Activated CD4-positive, alpha-beta memory T cell treated with anti-CD3 and anti-CD28 coated beads for 36 hours (primary cell): ENCODE measurements at regions not wholly inside any gene's neighbourhood (a gene's known extent, or its start where the extent isn't known, plus 50 kb on each side); places are given as distances from the start of the nearest gene placed in this dataset.

ENCODE experiments used
- CTCF ChIA-PET: fragments of 350-600 bp; sonication (Branson Sonifier 250); formaldehyde crosslinking; loops from one replicate; lab custom pipeline; 2021; ENCODE audit warnings: antibody characterized with exemption, inconsistent platforms; lab: Charles Lee
- POLR2A ChIA-PET: fragments of 350-600 bp; sonication (Branson Sonifier 250); formaldehyde crosslinking; loops from one replicate; lab custom pipeline; 2021; ENCODE audit warnings: antibody characterized with exemption; lab: Charles Lee
- DNase-seq: peaks from one replicate; pipeline ENCODE4 v3.0.0-alpha.2; 2020
- H3K27ac Mint-ChIP-seq: one replicate; pipeline ENCODE4 v1.8.0; 2021; ENCODE audit warnings: mixed read lengths
- H3K27me3 Mint-ChIP-seq: one replicate; pipeline ENCODE4 v1.8.0; 2021; ENCODE audit warnings: mixed read lengths
- H3K36me3 Mint-ChIP-seq: one replicate; pipeline ENCODE4 v1.8.0; 2021; ENCODE audit warnings: mixed read lengths
- H3K4me1 Mint-ChIP-seq: one replicate; pipeline ENCODE4 v1.8.0; 2021; ENCODE audit warnings: low read depth, mixed read lengths
- H3K4me3 Mint-ChIP-seq: one replicate; pipeline ENCODE4 v1.8.0; 2021; ENCODE audit warnings: mild to moderate bottlenecking, mixed read lengths
- H3K9me3 Mint-ChIP-seq: one replicate; pipeline ENCODE4 v1.8.0; 2021; ENCODE audit warnings: mixed read lengths
- intact Hi-C: fragments of 100-400 bp; cut with micrococcal nuclease; formaldehyde crosslinking; loops from one replicate; pipeline ENCODE4 v1.15.1; 2023

GRCh38 chr7:54701982-54702381, 57.0 kb downstream of the SEC61G start:
- Mint-ChIP-seq H3K4me3 (no peak overlapping the region), H3K36me3 (no peaks in the 10 kb centered on the region), H3K27ac (no peak overlapping the region), H3K27me3 (no peaks in the 10 kb centered on the region), H3K9me3 (no peaks in the 10 kb centered on the region), H3K4me1 (no peaks in the 10 kb centered on the region)
- no peak for DNase-seq
- ChIA-PET CTCF (no interaction called here), POLR2A (no interaction called here)
- intact Hi-C loops = no loop called here

- H3K9me3 Mint-ChIP-seq = no peaks in the 10 kb centered on the region
- H3K27me3 Mint-ChIP-seq = no peaks in the 10 kb centered on the region
- H3K27ac Mint-ChIP-seq = no peak overlapping the region
- no peaks in the 10 kb centered on the region for H3K36me3 Mint-ChIP-seq
- no peak for DNase-seq
- no peaks in the 10 kb centered on the region for H3K4me1 Mint-ChIP-seq
- CTCF ChIA-PET = no interaction called here
- H3K4me3 Mint-ChIP-seq = no peak overlapping the region
- intact Hi-C loops = no loop called here
- POLR2A ChIA-PET = no interaction called here
Observed at GRCh38 chr7:54699715-54700114, 59.3 kb downstream of the SEC61G start.

GRCh38 chr7:54697659-54698186, 61.3 kb downstream of the SEC61G start:
- no peaks in the 10 kb centered on the region for H3K27me3 Mint-ChIP-seq
- intact Hi-C loops = no loop called here
- H3K4me3 Mint-ChIP-seq = no peak overlapping the region
- no peaks in the 10 kb centered on the region for H3K9me3 Mint-ChIP-seq
- DNase-seq = no peak
- no peaks in the 10 kb centered on the region for H3K36me3 Mint-ChIP-seq
- H3K27ac Mint-ChIP-seq = no peak overlapping the region
- ChIA-PET POLR2A (no interaction called here), CTCF (no interaction called here)
- no peaks in the 10 kb centered on the region for H3K4me1 Mint-ChIP-seq

DNA sequence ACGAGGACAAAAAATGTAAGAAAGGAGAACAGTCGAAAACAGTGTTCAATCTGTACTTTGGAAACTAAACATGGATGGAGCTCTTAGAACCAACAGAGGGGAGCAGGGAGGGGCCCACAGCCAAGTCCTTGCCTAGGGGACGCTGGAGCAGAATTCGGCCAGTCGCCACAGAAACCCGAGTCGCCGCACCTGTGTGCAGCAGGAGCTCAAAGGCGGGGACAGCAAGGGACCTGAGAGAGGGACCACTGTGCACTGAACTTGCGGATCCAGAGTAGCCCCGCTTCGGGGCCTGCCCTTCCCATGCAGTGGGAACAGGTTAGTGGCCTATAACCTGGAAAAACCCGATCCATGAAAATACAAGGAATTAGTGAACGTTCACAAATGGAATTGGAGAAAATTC, 68.1 kb downstream of the SEC61G start:
- ChIA-PET POLR2A (no interaction called here), CTCF (no interaction called here)
- Mint-ChIP-seq H3K36me3 (no peaks in the 10 kb centered on the region), H3K27me3 (no peaks in the 10 kb centered on the region), H3K4me3 (no peak overlapping the region), H3K27ac (no peak overlapping the region), H3K9me3 (no peaks in the 10 kb centered on the region), H3K4me1 (no peaks in the 10 kb centered on the region)
- DNase-seq = no peak
- intact Hi-C loops = no loop called here

- intact Hi-C loops = no loop called here
- Mint-ChIP-seq H3K4me1 (no peaks in the 10 kb centered on the region), H3K27ac (no peak overlapping the region), H3K9me3 (no peaks in the 10 kb centered on the region), H3K27me3 (no peaks in the 10 kb centered on the region), H3K4me3 (no peak overlapping the region), H3K36me3 (no peaks in the 10 kb centered on the region)
- CTCF ChIA-PET = no interaction called here
- POLR2A ChIA-PET = no interaction called here
- no peak for DNase-seq
Observed at GRCh38 chr7:54690050-54690443, 69.0 kb downstream of the SEC61G start.

DNA sequence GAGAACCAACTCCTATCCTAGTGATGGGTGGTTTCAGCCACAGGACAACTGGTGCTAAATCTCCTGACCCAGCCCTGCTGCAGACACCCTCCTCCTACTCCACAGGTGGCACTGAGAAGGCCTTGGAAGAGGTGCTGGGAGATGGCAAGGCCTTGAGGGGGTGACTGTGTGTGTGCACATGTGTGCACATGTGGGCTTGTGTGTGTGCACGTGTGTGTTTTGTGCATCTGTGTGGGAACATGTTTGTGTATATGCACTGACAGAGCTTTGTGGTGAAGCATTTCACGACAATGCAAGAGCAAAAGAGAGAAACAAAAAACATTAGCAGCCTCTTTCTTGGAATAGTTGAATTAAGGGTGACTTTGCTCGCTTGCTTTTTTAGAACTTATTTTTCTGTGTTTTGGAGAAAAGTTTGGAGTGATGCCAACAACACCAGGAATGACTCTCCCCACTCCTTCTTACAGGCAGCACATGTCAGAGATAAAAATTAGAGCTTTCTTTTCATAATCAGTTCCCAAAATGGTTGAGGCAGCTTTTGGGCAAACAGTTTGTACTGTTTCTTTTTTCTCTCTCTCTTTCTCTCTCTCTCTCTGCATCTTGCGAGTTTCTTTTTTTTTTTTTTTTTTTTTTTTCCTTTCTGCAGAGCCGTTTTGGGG, 69.5 kb downstream of the SEC61G start:
- H3K4me1 Mint-ChIP-seq = no peaks in the 10 kb centered on the region
- peaks cover 3% of the 10 kb centered on the region for H3K9me3 Mint-ChIP-seq
- DNase-seq = no peak
- CTCF ChIA-PET = no interaction called here
- POLR2A ChIA-PET = no interaction called here
- no peaks in the 10 kb centered on the region for H3K36me3 Mint-ChIP-seq
- no peak overlapping the region for H3K4me3 Mint-ChIP-seq
- H3K27me3 Mint-ChIP-seq = no peaks in the 10 kb centered on the region
- intact Hi-C loops = no loop called here
- no peak overlapping the region for H3K27ac Mint-ChIP-seq

GRCh38 chr7:54687462-54688212, 71.4 kb downstream of the SEC61G start:
- CTCF ChIA-PET = no interaction called here
- no peak overlapping the region for H3K4me3 Mint-ChIP-seq

GRCh38 chr7:54680377-54681005, 78.5 kb downstream of the SEC61G start:
- CTCF ChIA-PET = no interaction called here
- no peak overlapping the region for H3K4me3 Mint-ChIP-seq
- POLR2A ChIA-PET = no interaction called here
- peaks cover 3% of the 10 kb centered on the region for H3K9me3 Mint-ChIP-seq
- DNase-seq = no peak
- no peaks in the 10 kb centered on the region for H3K36me3 Mint-ChIP-seq
- H3K27me3 Mint-ChIP-seq = peaks cover 8% of the 10 kb centered on the region
- no peak overlapping the region for H3K27ac Mint-ChIP-seq
- intact Hi-C loops = no loop called here
- H3K4me1 Mint-ChIP-seq = no peaks in the 10 kb centered on the region

More at GRCh38 chr7:54687462-54688212, 71.4 kb downstream of the SEC61G start:
- Mint-ChIP-seq H3K36me3 (no peaks in the 10 kb centered on the region), H3K4me1 (no peaks in the 10 kb centered on the region), H3K27me3 (peaks cover under 1% of the 10 kb centered on the region), H3K27ac (no peak overlapping the region), H3K9me3 (peaks cover 3% of the 10 kb centered on the region)
- DNase-seq = no peak
- POLR2A ChIA-PET = no interaction called here
- intact Hi-C loops = no loop called here

DNA sequence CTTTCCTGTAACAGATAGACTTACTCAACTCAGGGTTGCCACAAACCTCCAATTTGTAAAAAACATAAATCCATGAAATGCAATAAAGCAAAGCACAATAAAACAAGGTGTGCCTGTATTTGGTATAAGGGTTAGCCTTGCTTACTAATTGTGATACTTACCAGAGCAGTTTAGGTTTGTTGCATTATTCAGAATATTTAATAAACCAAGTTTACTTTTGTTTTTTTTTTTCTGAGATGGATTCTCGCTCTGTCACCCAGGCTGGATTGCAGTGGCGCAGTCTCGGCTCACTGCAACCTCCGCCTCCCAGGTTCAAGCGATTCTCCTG, 79.6 kb downstream of the SEC61G start:
- H3K36me3 Mint-ChIP-seq = no peaks in the 10 kb centered on the region
- DNase-seq = no peak
- intact Hi-C loops = no loop called here
- CTCF ChIA-PET = no interaction called here
- H3K4me1 Mint-ChIP-seq = no peaks in the 10 kb centered on the region
- no peaks in the 10 kb centered on the region for H3K9me3 Mint-ChIP-seq
- H3K27me3 Mint-ChIP-seq = peaks cover 8% of the 10 kb centered on the region
- no peak overlapping the region for H3K4me3 Mint-ChIP-seq
- POLR2A ChIA-PET = no interaction called here
- H3K27ac Mint-ChIP-seq = no peak overlapping the region

GRCh38 chr7:54678763-54679489, 80.1 kb downstream of the SEC61G start:
- no peak for DNase-seq
- POLR2A ChIA-PET = no interaction called here
- intact Hi-C loops = no loop called here
- H3K4me3 Mint-ChIP-seq = no peak overlapping the region
- H3K27me3 Mint-ChIP-seq = peaks cover 8% of the 10 kb centered on the region
- H3K36me3 Mint-ChIP-seq = no peaks in the 10 kb centered on the region
- H3K4me1 Mint-ChIP-seq = no peaks in the 10 kb centered on the region
- no peaks in the 10 kb centered on the region for H3K9me3 Mint-ChIP-seq
- CTCF ChIA-PET = no interaction called here
- no peak overlapping the region for H3K27ac Mint-ChIP-seq

GRCh38 chr7:54674891-54675290, 84.1 kb downstream of the SEC61G start:
- no peaks in the 10 kb centered on the region for H3K36me3 Mint-ChIP-seq
- H3K9me3 Mint-ChIP-seq = no peaks in the 10 kb centered on the region
- H3K27ac Mint-ChIP-seq = no peak overlapping the region
- no peak overlapping the region for H3K4me3 Mint-ChIP-seq
- POLR2A ChIA-PET = no interaction called here
- CTCF ChIA-PET = no interaction called here
- no peak for DNase-seq
- H3K4me1 Mint-ChIP-seq = no peaks in the 10 kb centered on the region
- peaks cover 2% of the 10 kb centered on the region for H3K27me3 Mint-ChIP-seq
- intact Hi-C loops = no loop called here

- Mint-ChIP-seq H3K4me3 (no peak overlapping the region), H3K36me3 (no peaks in the 10 kb centered on the region), H3K4me1 (no peaks in the 10 kb centered on the region), H3K27me3 (peaks cover 2% of the 10 kb centered on the region), H3K9me3 (no peaks in the 10 kb centered on the region), H3K27ac (no peak overlapping the region)
- DNase-seq = no peak
- POLR2A ChIA-PET = no interaction called here
- intact Hi-C loops = no loop called here
- CTCF ChIA-PET = no interaction called here
Observed at GRCh38 chr7:54672519-54672918, 86.5 kb downstream of the SEC61G start.
